Ishikawa (cell line): ENCODE measurements at regions not wholly inside any gene's neighbourhood (a gene's known extent, or its start where the extent isn't known, plus 50 kb on each side); places are given as distances from the start of the nearest gene placed in this dataset.

Experiments used
- CEBPB ChIP-seq: IDR thresholded peaks from 2 replicates; pipeline ENCODE4 v1.6.1; 2012
- CREB1 ChIP-seq: IDR thresholded peaks from 2 replicates; pipeline ENCODE4 v1.6.1; 2012; ENCODE audit warnings: low read depth
- EGR1 ChIP-seq: IDR thresholded peaks from 2 replicates; pipeline ENCODE4 v1.6.1; 2012
- EP300 ChIP-seq: IDR thresholded peaks from 2 replicates; pipeline ENCODE4 v1.6.1; 2012; ENCODE audit warnings: borderline replicate concordance
- FOXM1 ChIP-seq: IDR thresholded peaks from 2 replicates; pipeline ENCODE4 v1.6.1; 2012; ENCODE audit warnings: low read depth, borderline replicate concordance
- NFIC ChIP-seq: IDR thresholded peaks from 2 replicates; pipeline ENCODE4 v1.6.1; 2012
- RAD21 ChIP-seq: IDR thresholded peaks from 2 replicates; pipeline ENCODE4 v1.6.1; 2012; ENCODE audit warnings: low read depth
- TAF1 ChIP-seq: IDR thresholded peaks from 2 replicates; pipeline ENCODE4 v1.6.1; 2012; ENCODE audit warnings: low read depth, mild to moderate bottlenecking
- TCF12 ChIP-seq: IDR thresholded peaks from 2 replicates; pipeline ENCODE4 v1.6.1; 2012; ENCODE audit warnings: low read depth
- TEAD4 ChIP-seq: IDR thresholded peaks from 2 replicates; pipeline ENCODE4 v1.6.1; 2012
- YY1 ChIP-seq: IDR thresholded peaks from 2 replicates; pipeline ENCODE4 v1.6.1; 2012; ENCODE audit warnings: low read depth
- ZBTB7A ChIP-seq: IDR thresholded peaks from 2 replicates; pipeline ENCODE4 v1.6.1; 2012; ENCODE audit warnings: low read depth
- TF ChIP-seq, protein P1 (sequence below): IDR thresholded peaks from 2 replicates; pipeline ENCODE4 v1.6.1; 2012
- TF ChIP-seq, protein P2 (sequence below): IDR thresholded peaks from 2 replicates; pipeline ENCODE4 v1.6.1; 2012; ENCODE audit warnings: low read depth, mild to moderate bottlenecking
- TF ChIP-seq, protein P3 (sequence below): IDR thresholded peaks from 2 replicates; pipeline ENCODE4 v1.6.1; 2012

DNA sequence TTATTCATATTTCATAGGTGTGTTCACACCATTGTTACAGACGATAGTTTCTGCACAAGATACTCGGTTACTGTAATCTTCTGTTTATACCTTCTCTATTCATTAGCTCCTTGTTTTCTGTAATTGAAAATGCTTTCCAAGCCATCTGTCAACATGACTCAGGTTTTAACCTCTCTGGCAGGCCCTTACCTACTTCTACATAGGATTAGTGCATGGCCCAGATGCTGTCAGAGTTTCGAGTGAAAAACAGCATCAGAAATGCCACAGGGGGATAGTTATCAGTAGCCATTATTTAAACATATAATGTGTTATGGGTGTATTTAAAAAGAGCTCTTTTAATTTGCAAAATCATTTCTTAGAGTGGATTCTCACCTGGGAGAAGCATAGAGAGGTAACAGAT is 596.4 kb downstream of the FBXO15 start:
- TF ChIP-seq TEAD4, result no peak
- no peak for TF ChIP-seq RAD21
- TF ChIP-seq, protein P1, sequence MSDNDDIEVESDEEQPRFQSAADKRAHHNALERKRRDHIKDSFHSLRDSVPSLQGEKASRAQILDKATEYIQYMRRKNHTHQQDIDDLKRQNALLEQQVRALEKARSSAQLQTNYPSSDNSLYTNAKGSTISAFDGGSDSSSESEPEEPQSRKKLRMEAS, result no peak
- TF ChIP-seq EP300, result no peak
- TF ChIP-seq, protein P2, sequence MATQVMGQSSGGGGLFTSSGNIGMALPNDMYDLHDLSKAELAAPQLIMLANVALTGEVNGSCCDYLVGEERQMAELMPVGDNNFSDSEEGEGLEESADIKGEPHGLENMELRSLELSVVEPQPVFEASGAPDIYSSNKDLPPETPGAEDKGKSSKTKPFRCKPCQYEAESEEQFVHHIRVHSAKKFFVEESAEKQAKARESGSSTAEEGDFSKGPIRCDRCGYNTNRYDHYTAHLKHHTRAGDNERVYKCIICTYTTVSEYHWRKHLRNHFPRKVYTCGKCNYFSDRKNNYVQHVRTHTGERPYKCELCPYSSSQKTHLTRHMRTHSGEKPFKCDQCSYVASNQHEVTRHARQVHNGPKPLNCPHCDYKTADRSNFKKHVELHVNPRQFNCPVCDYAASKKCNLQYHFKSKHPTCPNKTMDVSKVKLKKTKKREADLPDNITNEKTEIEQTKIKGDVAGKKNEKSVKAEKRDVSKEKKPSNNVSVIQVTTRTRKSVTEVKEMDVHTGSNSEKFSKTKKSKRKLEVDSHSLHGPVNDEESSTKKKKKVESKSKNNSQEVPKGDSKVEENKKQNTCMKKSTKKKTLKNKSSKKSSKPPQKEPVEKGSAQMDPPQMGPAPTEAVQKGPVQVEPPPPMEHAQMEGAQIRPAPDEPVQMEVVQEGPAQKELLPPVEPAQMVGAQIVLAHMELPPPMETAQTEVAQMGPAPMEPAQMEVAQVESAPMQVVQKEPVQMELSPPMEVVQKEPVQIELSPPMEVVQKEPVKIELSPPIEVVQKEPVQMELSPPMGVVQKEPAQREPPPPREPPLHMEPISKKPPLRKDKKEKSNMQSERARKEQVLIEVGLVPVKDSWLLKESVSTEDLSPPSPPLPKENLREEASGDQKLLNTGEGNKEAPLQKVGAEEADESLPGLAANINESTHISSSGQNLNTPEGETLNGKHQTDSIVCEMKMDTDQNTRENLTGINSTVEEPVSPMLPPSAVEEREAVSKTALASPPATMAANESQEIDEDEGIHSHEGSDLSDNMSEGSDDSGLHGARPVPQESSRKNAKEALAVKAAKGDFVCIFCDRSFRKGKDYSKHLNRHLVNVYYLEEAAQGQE, result no peak
- no peak for TF ChIP-seq CEBPB
- no peak for TF ChIP-seq TAF1
- TF ChIP-seq TCF12, result no peak
- TF ChIP-seq CREB1, result no peak
- no peak for TF ChIP-seq YY1
- TF ChIP-seq, protein P3, sequence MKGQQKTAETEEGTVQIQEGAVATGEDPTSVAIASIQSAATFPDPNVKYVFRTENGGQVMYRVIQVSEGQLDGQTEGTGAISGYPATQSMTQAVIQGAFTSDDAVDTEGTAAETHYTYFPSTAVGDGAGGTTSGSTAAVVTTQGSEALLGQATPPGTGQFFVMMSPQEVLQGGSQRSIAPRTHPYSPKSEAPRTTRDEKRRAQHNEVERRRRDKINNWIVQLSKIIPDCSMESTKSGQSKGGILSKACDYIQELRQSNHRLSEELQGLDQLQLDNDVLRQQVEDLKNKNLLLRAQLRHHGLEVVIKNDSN, result no peak
- no peak for TF ChIP-seq NFIC
- TF ChIP-seq EGR1, result no peak
- TF ChIP-seq ZBTB7A, result no peak
- TF ChIP-seq FOXM1, result no peak

DNA sequence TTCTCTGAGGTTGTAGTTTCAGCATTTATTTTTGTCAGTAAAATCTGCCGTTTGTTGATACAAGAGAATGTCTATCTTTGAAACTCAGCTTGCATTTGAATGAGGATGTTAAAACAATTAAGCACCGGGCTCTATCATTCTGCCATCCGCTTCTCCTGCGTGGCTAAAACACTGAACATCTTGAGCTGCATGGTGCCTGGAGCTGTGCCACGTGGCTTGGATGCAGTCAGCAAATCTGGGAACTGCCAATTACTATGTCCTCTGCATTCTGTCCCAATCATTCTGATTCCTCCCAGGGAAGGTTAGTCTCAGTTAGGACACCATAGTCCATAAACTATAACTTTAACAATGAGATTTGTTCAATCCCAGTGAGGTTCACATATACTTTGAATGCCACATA is 598.4 kb downstream of the FBXO15 start:
- TF ChIP-seq, protein P3, result no peak
- TF ChIP-seq TAF1 (no peak), EGR1 (no peak), TEAD4 (no peak), NFIC (no peak), RAD21 (no peak), YY1 (no peak), EP300 (no peak), FOXM1 (no peak), CEBPB (no peak), ZBTB7A (no peak), CREB1 (no peak), TCF12 (no peak)
- TF ChIP-seq, protein P2, result no peak
- TF ChIP-seq, protein P1, result no peak

- TF ChIP-seq EP300 (no peak), RAD21 (no peak), TEAD4 (no peak), FOXM1 (no peak), CREB1 (no peak), TAF1 (no peak), TCF12 (no peak), ZBTB7A (no peak), NFIC (no peak)
- TF ChIP-seq, protein P2, result no peak
Observed at GRCh38 chr18:73545472-73545871, 602.2 kb downstream of the FBXO15 start.

- TF ChIP-seq CEBPB, result no peak
- TF ChIP-seq CREB1, result no peak
- no peak for TF ChIP-seq TEAD4
- no peak for TF ChIP-seq EP300
Observed at GRCh38 chr18:73544617-73545016, 603.0 kb downstream of the FBXO15 start.

GRCh38 chr18:73544032-73544431 is 603.6 kb downstream of the FBXO15 start:
- TF ChIP-seq, protein P3, result no peak
- no peak for TF ChIP-seq FOXM1
- TF ChIP-seq TAF1, result no peak
- no peak for TF ChIP-seq CREB1
- no peak for TF ChIP-seq YY1
- TF ChIP-seq, protein P1, result no peak
- TF ChIP-seq RAD21, result no peak
- TF ChIP-seq NFIC, result no peak
- no peak for TF ChIP-seq EGR1
- TF ChIP-seq TEAD4, result no peak
- TF ChIP-seq, protein P2, result no peak
- no peak for TF ChIP-seq TCF12
- TF ChIP-seq EP300, result no peak
- no peak for TF ChIP-seq CEBPB
- no peak for TF ChIP-seq ZBTB7A
